Osteocyte (in vitro differentiated cells): ENCODE measurements at regions not wholly inside any gene's neighbourhood (a gene's known extent, or its start where the extent isn't known, plus 50 kb on each side); places are given as distances from the start of the nearest gene placed in this dataset.
"Not testable (repeated sequence)": the region's sequence is repeated elsewhere in the genome, so short reads cannot be mapped to it uniquely, and the experiment has no call there.

Experiments
- DNase-seq: peaks from one replicate; pipeline ENCODE4 v3.0.0; 2021; ENCODE audit warnings: mixed read lengths; ENCODE audit not compliant: unreplicated experiment; ENCODE audit errors: extremely low spot score
- H3K27ac Mint-ChIP-seq: one replicate; pipeline ENCODE4 v1.8.0; 2021; ENCODE audit warnings: mild to moderate bottlenecking, mixed read lengths; ENCODE audit not compliant: unreplicated experiment
- H3K27me3 Mint-ChIP-seq: one replicate; pipeline ENCODE4 v1.8.0; 2021; ENCODE audit warnings: mixed read lengths; ENCODE audit not compliant: unreplicated experiment
- H3K36me3 Mint-ChIP-seq: one replicate; pipeline ENCODE4 v1.8.0; 2021; ENCODE audit warnings: mixed read lengths; ENCODE audit not compliant: unreplicated experiment
- H3K4me1 Mint-ChIP-seq: one replicate; pipeline ENCODE4 v1.8.0; 2021; ENCODE audit warnings: mixed read lengths; ENCODE audit not compliant: unreplicated experiment
- H3K4me3 Mint-ChIP-seq: one replicate; pipeline ENCODE4 v1.8.0; 2021; ENCODE audit warnings: mild to moderate bottlenecking, moderate library complexity, mixed read lengths; ENCODE audit not compliant: unreplicated experiment
- H3K9me3 Mint-ChIP-seq: one replicate; pipeline ENCODE4 v1.8.0; 2021; ENCODE audit warnings: mixed read lengths; ENCODE audit not compliant: unreplicated experiment
- TF ChIP-seq, protein P1 (sequence below): fragments of 200-600 bp; sonication (generic); IDR thresholded peaks from 2 replicates; pipeline ENCODE4 v1.5.0; 2021; ENCODE audit warnings: antibody characterized with exemption, mild to moderate bottlenecking, moderate library complexity

GRCh38 chr9:17075146-17075757 lies 59.6 kb upstream of the CNTLN start:
- Mint-ChIP-seq H3K4me3 (no peak overlapping the region), H3K9me3 (no peaks in the 10 kb centered on the region), H3K27ac (no peak overlapping the region), H3K36me3 (no peaks in the 10 kb centered on the region), H3K27me3 (no peaks in the 10 kb centered on the region), H3K4me1 (peaks cover 2% of the 10 kb centered on the region)
- TF ChIP-seq, protein P1, sequence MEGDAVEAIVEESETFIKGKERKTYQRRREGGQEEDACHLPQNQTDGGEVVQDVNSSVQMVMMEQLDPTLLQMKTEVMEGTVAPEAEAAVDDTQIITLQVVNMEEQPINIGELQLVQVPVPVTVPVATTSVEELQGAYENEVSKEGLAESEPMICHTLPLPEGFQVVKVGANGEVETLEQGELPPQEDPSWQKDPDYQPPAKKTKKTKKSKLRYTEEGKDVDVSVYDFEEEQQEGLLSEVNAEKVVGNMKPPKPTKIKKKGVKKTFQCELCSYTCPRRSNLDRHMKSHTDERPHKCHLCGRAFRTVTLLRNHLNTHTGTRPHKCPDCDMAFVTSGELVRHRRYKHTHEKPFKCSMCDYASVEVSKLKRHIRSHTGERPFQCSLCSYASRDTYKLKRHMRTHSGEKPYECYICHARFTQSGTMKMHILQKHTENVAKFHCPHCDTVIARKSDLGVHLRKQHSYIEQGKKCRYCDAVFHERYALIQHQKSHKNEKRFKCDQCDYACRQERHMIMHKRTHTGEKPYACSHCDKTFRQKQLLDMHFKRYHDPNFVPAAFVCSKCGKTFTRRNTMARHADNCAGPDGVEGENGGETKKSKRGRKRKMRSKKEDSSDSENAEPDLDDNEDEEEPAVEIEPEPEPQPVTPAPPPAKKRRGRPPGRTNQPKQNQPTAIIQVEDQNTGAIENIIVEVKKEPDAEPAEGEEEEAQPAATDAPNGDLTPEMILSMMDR: no peak
- no peak for DNase-seq

- H3K4me3 Mint-ChIP-seq: not testable (repeated sequence)
Observed at GRCh38 chr9:17072563-17072962, 62.3 kb upstream of the CNTLN start.

DNA sequence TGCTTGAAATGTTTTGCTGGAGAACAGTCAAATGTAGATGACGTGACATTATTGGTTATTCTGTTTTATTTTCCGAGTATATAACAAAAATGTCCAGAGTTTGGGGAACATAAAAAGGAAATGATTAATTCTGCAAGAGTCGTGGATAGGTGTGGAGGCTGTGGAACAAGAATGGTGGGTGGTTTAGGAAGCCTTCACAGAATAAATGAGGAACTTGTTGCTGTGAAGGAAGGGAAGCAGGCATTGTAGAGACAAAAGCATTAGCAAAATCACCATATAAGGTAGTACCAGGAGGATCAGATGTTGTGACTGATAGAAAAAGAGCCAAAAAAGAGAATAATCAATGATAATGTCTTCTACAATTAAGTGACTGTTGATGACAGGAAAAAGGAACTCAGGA lies 66.2 kb upstream of the CNTLN start:
- TF ChIP-seq, protein P1: no peak
- Mint-ChIP-seq H3K4me3 (no peak overlapping the region), H3K9me3 (no peaks in the 10 kb centered on the region), H3K36me3 (no peaks in the 10 kb centered on the region), H3K4me1 (no peaks in the 10 kb centered on the region), H3K27me3 (no peaks in the 10 kb centered on the region), H3K27ac (no peak overlapping the region)
- DNase-seq: no peak

More at GRCh38 chr9:17072563-17072962, 62.3 kb upstream of the CNTLN start:
- not testable (repeated sequence) for H3K36me3 Mint-ChIP-seq, H3K27ac Mint-ChIP-seq, H3K4me1 Mint-ChIP-seq, DNase-seq, H3K27me3 Mint-ChIP-seq, H3K9me3 Mint-ChIP-seq

- Mint-ChIP-seq H3K4me1 (no peaks in the 10 kb centered on the region), H3K27ac (no peak overlapping the region), H3K27me3 (no peaks in the 10 kb centered on the region), H3K4me3 (no peak overlapping the region), H3K36me3 (no peaks in the 10 kb centered on the region), H3K9me3 (no peaks in the 10 kb centered on the region)
- DNase-seq: no peak
- TF ChIP-seq, protein P1: no peak
Observed at GRCh38 chr9:17065062-17065461, 69.8 kb upstream of the CNTLN start.

DNA sequence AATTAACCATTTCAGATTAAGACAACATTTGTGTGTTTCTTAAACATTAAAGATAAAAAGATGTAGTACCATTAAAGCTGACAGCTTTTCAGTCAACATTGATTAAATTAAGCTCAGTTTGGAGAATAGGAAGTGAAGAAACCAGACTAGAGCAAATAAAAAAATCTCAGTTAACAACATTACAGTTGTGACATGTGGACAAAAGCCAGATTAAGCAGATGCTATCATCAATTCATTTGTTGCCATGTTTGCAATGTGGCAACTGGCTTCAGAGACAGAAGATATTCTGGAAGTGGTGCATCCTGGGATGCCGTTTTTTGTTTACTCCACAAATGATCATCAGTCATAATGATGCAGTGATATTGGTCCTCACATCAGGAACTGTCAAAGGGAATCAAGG lies 70.3 kb upstream of the CNTLN start:
- H3K4me1 Mint-ChIP-seq: no peaks in the 10 kb centered on the region
- no peaks in the 10 kb centered on the region for H3K36me3 Mint-ChIP-seq
- H3K27me3 Mint-ChIP-seq: no peaks in the 10 kb centered on the region
- TF ChIP-seq, protein P1: no peak
- no peaks in the 10 kb centered on the region for H3K9me3 Mint-ChIP-seq
- no peak overlapping the region for H3K4me3 Mint-ChIP-seq
- no peak overlapping the region for H3K27ac Mint-ChIP-seq
- no peak for DNase-seq
